Right renal cortex interstitium (tissue), 3 donors: ENCODE measurements at regions not wholly inside any gene's neighbourhood (a gene's known extent, or its start where the extent isn't known, plus 50 kb on each side); places are given as distances from the start of the nearest gene placed in this dataset.
A peak's percentile ranks its signal among the peaks of the same experiment; 100 is the strongest.
"Not testable (repeated sequence)": the region's sequence is repeated elsewhere in the genome, so short reads cannot be mapped to it uniquely, and the experiment has no call there.

Source experiments
- DNase-seq, 3 donors: peaks; one replicate each; pipeline ENCODE4 v3.0.0-alpha.2; 2013; ENCODE audit warnings: low read depth in 3 of 3, low spot score in 2 of 3

DNA sequence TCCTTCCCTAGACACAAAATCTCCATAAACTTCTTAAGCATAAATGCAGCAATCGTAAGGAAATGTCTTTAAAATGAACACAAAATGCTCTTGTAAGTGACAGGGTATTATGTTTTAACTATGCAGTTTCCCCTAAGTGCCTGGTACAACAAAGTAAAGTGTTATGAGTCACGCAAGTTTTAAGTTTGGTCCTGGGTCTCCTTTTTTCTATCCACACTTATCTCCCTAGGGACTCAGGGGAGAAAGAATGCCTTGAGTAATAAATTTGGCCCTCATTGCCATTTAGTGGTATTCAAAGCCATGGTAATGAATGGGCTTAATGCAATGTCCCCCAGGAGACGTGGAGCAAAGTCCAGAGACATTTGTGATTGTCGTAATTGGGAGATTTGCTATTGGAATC is 149.1 kb downstream of the MAGEB17 start:
- no peak for DNase-seq

DNA sequence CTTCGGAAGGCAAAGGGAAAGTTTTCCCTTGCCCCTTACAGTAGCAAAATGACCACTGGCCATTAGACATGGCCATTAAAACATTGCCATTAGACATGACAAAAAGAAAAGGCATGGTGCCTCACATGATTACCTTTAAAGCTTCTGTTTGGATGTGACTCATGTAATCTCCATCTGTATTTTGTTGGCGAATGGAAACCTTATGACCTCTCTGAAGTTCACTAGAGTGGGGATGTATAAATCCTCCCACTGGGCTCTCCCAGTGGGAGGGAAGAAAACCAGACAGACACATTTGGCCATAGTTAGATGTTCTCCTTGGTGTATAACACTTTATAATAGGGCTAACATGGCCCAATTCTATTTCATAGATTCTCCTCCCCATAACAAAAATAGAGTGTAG is 152.6 kb downstream of the MAGEB17 start:
- no peak for DNase-seq

DNA sequence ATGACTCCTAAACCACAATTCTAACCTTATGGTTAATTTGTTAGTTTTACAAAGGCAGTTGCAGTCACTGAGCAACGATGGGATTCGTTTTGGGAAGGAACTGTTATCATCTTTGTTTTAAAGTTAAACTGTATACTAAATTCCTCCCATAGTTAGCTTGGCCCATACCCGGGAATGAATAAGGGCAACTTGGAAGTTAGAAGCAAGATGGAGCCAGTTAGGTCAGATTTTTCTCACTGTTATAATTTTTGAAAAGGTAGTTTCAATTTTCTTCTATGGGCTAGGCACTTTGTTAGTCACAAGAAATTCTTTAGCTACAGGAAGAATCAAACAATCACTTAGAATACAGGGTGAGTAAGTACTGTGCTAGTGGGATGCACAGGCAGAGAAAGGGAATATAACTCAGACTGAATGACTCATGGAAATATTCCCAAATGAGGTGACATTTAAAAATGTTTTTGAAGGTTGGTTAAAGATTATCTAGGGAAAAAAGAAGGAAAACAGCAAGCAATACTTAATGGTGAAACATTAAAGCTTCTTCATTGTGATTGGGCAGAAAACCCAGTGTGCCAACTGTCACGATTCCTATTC is 153.6 kb downstream of the MAGEB17 start:
- no peak for DNase-seq

DNA sequence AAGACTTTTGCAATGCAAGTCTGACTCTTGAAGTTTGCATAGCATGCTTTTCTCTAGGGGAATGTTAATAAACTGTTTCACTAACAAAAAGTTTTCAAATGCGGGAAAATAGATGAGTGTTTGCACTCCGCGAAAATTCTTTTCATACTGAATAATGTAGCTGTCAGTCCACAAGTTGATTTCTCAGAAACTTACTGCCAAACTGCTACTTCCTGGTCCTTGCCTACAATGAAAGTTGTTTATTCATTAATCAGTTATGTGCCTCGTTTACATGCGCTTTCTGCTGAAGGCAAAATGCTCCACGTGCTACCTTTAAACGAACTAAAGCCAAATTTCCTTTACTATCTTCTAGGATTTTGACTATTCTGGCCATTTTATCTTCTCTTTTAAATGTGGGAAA is 166.2 kb downstream of the MAGEB17 start:
- DNase-seq = no peak

DNA sequence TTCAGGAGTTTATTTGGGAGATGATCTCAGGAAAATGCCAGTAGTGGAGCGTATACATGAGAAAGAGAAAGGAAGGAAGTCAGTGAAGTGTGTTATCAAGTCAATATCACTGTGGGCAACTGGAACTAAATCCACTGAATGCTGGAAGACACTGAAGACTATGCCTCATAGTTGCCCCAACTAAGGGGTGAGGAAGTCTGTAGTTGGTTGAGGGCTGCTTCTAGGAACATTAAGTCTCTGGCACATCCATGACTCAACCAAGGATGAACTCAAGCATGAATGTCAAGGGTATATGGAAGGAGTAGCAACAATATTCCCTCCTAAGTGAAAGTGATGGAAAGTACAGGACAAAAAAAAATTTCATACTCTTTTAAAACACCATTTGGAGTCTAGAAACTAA is 167.9 kb downstream of the MAGEB17 start:
- no peak for DNase-seq

DNA sequence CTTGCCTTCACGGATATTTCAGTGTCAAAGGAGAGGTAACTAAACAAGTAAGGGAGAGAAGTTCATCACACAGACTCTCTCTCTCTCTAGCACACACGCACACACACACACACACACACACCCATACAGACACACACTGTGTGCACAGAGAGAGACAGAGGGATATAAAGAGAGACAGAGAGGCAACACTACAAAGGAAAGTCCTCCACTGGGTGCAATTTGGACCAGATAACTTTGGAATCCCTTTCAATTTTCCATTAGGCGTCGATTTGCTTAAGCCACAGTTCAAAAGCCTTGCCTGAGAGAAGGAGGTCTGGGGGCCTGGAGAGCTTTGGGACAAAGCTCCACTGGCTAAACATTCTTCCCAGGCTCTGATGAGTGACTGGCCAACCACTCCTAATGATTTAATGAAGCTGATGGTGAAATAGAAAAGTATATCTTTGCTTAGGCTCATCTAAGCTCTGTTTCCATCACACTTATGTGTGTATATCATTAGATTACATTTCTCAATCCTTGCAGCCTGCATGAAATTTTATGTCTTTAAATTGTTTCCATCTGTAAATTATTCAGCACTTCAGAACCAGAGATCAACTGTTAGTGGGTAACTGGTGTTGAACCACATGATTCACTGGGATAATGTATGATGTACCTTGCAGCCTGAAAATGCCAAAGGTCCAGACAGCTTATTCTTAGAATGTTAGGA is 180.8 kb downstream of the MAGEB17 start:
- DNase-seq = no peak

DNA sequence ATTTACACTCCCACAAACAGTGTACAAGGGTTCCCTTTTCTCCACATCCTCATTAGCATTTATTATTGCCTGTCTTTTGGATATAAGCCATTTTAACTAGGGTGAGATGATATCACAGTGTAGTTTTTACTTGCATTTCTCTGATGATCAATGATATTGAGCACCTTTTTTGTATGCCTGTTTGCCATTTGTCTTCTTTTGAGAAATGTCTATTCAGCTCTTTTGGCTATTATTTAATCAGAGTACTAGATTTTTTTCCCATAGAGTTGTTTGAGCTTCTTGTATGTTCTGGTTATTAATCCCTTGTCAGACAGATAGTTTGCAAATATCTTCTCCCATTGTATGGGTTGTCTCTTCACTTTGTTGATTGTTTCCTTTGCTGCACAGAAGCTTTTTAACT is 190.6 kb downstream of the MAGEB17 start:
- no peak for DNase-seq

DNA sequence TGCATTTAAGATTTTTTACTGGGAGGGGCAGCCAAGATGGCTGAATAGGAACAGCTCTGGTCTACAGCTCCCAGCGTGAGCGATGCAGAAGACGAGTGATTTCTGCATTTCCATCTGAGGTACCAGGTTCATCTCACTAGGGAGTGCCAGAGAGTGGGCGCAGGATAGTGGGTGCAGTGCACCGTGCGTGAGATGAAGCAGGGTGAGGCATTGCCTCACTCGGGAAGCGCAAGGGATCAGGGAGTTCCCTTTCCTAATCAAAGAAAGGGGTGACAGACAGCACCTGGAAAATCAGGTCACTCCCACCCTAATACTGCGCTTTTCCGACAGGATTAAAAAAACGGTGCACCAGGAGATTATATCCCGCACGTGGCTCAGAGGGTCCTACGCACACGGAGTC is 192.8 kb downstream of the MAGEB17 start:
- DNase-seq = not testable (repeated sequence)

DNA sequence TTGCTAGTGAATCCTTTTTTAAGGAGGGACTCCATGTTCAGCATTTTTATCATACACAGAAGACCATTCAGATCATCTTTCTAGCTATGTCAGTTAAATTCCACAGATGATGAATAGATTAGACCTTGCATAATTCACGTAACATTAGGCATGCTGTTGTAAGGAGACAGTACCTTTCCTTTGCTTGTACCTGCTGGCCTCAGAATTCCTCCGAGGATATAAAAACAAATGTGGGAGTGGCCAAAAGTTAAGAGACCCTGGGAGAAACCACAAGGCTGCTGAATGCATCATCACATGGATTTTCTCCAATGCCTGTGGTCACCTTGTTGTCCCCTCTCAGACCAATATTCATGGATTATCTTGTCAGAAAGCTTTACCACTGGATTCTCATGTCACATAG is 201.4 kb downstream of the MAGEB17 start:
- no peak for DNase-seq

DNA sequence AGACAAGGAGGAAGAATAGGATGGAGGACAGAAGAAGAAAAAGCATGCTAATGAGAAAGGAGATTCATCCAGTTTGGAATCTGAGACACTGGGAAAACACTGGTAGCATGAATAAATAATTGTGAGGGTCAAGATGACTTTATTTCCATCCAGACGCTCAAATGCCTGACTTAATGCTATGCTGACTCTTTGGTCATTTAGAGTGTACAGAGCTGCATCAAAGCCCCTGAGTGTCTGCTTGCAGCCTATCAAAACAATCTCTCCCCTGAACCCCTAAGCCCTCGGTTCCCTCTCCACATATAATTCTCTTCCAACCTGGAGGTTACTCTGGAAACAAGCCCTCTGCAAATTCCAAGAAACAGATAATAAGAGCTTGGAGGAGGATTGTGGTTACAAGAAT is 208.8 kb downstream of the MAGEB17 start:
- DNase-seq = no peak

DNA sequence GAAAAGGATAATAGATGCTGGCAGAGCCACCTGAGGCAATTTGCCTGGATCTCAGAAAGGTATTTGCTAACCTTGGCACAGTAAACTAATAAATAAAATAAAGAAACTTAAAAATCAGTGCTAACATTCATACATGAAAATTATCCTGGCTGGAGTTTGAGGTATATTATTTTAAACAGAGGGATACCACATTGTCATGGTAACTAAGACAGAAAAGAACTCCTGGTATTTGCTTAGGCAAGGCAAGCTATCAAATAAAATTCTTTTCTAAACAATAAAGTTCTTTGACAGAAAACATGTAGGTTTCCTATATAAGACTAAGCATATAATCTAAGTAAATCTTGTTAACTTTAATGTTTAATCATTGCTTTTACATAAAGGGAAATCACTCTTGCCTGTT is 218.8 kb downstream of the MAGEB17 start:
- no peak for DNase-seq

DNA sequence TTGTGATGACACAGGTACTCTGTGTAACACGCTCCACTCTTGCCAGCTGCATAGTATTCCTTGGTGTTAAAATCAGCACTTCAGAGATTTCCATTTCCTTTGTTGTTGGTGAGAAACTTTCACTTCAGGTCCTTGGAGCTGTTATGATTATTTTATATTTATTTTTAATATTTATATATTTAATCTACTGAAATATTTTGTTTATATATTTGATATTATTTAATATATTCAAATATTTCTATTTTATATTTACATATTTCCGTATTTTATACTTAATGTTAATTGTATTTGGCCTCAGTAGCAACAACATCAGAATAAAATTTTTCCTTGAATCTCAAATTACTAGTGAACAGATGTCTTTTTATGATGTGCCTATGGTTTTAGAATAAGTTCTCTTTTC is 225.3 kb downstream of the MAGEB17 start:
- DNase-seq = no peak

DNA sequence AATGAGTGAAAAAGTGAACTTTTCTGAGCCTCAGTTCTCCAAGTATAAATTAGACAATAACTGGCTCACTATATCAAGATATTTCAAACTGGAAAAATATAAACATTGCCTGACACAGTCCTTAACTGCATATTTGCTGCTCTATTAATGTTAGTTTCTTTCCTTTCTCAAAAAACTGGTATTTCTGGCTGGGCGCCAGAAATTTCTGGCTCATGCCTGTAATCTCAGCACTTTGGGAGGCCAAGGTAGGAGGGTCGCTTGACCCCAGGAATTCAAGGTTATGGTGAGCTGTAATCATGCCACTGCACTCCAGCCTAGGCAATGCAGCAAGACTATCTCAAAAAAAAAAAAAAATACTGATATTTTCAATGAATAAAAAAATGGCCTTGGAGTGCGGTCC is 227.0 kb downstream of the MAGEB17 start:
- DNase-seq = no peak

DNA sequence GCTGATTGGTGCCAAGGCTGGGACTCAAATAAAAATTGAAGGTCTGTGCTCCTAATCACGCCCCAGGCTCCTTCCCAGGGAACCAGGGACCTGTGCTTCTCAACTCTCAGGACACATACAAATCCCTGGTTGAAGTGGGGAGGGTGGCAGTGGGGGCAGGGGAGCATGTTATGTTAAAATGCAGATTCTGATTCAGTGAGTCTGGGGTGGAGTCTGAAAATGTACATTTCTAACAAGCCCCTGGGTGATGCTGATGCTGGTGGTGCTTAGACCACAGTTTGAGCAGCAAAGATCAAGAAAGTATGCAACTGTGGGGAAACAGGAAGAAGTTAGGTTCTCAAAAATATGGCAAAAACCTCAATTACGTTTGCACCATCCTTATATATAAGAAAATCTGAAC is 236.5 kb downstream of the MAGEB17 start:
- no peak for DNase-seq

DNA sequence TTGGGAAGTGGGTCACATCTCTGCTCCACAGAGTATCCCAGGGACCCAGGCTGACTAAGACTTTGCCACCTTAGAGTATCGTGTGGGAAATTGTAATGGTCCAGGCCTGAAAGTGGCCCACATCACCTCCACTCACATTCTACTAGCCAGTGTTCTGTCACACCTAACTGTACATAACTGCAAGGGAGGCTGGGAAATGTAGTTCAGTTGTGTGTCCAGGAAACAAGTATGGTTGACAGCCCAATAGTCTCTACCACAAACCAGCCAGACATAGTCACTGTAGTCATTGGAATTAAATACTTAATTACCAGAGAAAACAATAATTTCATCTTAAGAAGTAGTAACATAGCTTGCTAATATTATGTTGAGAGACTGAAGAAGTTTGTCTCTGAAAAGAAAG is 233.4 kb upstream of the S100G start:
- no peak for DNase-seq

DNA sequence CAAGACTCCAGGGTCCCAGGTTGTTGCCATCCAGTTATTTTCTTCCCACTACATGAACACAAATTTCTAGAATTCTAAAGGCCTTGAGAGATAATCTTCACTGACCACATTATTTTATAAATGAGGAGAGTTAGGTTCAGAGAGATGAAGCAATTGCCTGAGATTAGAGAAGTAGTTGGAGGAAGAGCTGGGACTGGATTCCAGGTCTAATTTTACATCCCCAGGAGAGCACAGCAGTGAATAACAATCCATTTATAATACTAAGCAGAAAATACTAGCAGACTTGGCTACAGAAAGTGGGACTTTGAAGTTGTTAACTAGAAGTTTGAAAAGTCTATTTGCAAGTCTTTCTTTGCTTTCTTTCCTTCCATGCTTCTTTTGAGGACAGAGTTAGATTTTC is 231.3 kb upstream of the S100G start:
- DNase-seq = no peak

DNA sequence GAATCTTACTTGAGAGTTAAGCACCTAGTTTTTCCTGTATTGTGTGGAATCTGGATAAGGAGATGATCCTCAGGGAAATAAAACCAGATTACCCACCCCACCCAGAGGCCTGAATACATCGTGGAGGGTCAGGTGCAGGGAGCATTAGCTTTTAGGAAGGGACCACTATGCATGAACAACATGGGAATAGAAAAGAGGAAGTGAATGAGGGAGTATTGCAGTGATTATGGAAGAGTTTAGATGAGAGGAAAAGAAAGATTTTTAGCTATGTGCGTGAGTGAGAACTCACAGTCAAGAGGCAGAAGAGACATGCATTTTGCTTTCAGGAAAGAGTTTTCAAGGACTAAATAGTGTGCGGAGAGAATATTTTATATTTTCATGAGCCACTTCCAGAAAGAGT is 222.3 kb upstream of the S100G start:
- DNase-seq = no peak

DNA sequence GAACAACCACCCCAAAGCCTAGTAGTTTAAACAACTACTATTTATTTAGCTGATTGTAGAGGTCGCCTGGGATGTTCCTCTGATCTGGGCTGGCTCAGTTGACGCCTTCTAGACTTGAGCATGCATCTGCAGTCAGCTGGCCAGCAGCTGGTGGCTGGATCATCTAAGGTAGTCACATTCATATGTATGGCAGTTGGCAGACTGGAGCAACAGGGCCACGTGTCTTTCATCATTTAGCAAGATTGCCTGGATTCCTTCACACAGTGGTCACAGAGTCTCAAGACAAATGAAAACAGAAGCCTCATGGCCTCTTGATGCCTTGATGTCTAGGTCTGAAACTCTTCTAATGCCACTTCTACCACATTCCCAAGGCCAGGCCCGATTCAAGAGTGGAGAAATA is 220.6 kb upstream of the S100G start:
- no peak for DNase-seq

DNA sequence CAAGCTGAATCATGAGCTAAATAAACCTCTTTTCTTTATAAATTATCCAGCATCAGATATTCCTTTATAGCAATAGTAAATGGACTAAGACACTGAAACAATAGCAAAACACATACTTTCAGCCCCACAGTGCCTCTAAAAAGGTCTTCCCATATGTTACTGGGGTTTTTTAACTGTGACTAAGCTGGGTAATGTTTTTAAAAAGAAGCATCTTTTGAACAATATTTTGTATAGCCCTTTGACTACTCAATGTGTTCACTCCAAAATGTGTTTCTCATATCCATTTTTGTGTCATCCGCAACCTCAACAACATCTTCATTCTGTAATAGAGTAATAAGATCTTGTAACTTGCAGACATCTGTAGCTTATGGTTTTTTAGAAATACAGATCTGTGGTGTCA is 218.7 kb upstream of the S100G start:
- DNase-seq = no peak

DNA sequence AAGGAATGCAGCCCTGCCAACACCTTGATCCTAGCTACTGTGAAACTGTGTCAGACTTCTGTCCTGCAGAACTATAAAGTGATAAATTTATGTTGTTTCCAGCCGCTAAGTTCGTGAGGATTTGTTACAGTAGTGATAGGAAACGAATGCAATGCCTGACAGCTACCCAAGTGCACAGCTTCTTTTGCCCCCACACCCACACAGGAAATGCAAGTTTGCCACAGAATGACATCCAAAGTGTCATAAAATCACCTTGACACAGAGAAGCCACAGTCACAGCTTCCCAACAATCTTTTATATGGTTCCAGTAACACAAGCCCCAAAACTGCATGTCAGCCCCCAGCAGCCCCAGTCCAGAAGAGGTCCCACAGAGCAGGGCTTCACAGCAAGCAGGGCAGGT is 216.9 kb upstream of the S100G start:
- no peak for DNase-seq

DNA sequence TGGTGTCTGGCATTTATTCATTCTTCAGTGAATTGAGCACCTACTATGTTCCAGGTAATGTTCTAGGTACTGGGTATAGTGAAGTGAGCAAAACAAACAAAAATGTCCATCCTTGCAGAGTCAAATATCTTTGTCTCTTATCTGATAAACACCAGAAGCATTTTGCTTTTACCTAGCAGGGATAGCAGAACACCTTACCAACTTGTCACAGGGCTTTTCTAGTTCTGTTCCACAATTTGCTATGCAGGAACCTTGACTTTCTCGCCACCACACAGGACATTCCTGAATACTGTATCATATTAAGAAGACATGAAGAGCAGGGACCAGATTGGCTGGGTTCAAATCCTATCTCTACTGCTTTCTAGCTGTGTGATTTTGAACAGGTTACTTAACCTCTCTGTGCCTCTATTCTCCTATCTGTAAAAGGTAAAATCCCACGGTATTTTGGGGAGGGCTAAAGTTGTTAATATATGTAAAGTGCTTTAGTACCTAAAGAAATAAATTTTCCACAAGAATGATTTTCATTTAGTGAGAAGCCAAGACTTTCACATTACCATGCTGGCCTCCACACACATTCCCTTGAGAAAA is 214.5 kb upstream of the S100G start:
- no peak for DNase-seq

DNA sequence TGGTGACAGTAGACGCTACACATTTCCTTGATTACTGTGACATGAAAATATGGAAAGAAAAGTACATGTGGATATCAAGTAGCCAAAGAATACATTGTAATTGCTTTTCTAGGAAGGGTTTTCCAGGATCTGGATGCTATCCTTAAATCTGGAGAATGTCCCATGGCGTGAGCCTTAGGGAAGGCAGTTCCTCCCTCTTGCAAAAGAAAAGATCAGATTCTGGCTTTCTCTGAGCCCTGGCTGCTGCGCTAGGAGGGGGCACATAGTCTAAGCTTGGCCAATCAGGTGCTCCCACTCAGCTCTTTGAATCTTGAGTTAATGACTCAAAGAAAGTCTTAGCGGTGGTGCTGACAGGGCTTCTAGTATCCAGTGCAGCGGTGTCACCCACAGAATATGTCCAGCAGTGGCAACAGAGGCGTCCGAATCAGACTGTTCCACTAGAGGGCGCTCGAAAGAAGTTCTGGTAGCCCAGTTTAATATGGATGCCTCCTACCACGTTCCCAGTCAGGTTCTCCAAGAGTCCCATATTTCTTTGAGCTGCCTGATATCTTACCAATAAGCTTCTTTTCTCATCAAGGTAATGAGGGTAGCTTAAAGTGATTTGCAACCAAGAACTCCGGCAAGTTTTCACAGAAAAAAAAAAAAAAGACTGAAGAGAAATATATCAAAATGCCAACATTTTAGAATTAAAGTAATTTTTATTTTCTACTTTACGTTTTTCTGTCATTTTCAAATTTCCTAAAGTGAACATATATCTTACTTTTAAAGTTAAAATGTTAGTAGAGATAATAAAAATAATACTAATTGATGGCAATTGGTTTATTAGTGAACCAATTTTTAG is 213.4 kb upstream of the S100G start:
- DNase-seq = peak; percentile 15 to 43 (median 27)
